ENCODE measurements at regions not wholly inside any gene's neighbourhood (a gene's known extent, or its start where the extent isn't known, plus 50 kb on each side); places are given as distances from the start of the nearest gene placed in this dataset.

DNA sequence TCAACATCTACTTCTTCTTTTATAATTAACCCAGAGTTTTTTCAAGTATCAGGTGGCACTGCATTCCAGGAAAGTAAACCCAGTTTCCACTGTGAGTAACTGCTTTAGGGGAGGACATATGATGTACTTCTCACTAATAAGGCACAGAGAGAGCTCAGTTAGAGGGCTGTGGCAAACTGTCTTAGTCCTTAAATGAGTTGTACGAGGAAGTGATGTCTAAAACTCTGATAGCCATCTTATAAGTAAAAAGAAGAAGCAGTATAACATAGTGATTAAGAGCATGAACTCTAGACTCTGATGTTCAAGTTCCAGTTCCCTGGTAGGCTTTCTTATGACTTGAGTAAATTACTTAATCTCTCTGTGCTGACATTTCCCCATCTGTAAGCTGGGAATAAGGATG, 58.7 kb upstream of the PTGS2 start:
- WGBS, 2 donors: 41 to 61% methylated on average over 1 of the region's 1 CpG
- Histone ChIP-seq H3K9me3 (no peaks in the 10 kb centered on the region), H3K27me3 (no peaks in the 10 kb centered on the region), H3K36me3 (no peaks in the 10 kb centered on the region), H3K27ac (no peak overlapping the region), H3K4me1 (no peaks in the 10 kb centered on the region), H3K4me3 (no peak overlapping the region)
- DNase-seq (no peak), FAIRE-seq (no peak), ATAC-seq (no peak)
- TF ChIP-seq, protein P1, sequence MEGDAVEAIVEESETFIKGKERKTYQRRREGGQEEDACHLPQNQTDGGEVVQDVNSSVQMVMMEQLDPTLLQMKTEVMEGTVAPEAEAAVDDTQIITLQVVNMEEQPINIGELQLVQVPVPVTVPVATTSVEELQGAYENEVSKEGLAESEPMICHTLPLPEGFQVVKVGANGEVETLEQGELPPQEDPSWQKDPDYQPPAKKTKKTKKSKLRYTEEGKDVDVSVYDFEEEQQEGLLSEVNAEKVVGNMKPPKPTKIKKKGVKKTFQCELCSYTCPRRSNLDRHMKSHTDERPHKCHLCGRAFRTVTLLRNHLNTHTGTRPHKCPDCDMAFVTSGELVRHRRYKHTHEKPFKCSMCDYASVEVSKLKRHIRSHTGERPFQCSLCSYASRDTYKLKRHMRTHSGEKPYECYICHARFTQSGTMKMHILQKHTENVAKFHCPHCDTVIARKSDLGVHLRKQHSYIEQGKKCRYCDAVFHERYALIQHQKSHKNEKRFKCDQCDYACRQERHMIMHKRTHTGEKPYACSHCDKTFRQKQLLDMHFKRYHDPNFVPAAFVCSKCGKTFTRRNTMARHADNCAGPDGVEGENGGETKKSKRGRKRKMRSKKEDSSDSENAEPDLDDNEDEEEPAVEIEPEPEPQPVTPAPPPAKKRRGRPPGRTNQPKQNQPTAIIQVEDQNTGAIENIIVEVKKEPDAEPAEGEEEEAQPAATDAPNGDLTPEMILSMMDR (IDR thresholded peaks at IDR 0.05): no peak
- intact Hi-C loops (cut with DNase I): no loop called here

DNA sequence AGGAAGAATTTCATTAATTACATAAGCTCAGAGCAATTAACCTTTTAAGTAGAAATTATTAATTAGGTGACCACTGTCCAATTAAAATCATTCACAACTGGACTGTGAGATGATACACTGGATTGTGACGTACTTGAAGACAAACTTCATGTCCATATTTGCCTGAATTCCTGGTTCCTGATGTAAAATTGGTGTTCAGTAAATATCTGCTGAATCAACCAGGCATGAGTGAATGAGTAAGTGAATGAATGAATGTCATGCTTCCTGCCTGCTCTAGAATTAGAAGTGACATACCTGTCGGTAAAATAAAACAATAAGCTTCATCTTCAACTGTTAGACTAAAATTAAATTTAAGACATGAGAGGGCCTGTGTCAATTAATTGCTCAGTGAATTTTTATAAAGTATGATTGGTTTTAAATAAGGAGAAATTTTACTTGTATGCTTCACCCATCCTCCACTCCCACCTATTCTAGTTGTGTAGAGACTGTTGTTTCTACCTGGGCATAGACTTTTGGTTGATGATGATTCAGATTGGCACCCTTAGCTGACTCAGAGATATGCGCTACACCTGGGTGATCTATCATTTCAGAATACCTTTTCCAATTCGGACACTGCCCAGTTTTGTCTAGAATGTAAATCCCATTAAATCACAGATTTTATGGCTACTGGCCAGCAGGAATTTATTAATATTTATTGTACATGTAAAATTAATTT, 56.9 kb upstream of the PTGS2 start:
- Histone ChIP-seq H3K27me3 (no peaks in the 10 kb centered on the region), H3K9me3 (no peaks in the 10 kb centered on the region), H3K4me1 (no peaks in the 10 kb centered on the region), H3K27ac (no peak overlapping the region), H3K36me3 (no peaks in the 10 kb centered on the region), H3K4me3 (no peak overlapping the region)
- FAIRE-seq: no peak
- WGBS, 2 donors: 75 to 83% methylated on average over 4 of the region's 4 CpGs
- TF ChIP-seq, protein P1 (IDR thresholded peaks at IDR 0.05): no peak
- ATAC-seq: no peak
- DNase-seq: no peak
- intact Hi-C loops (cut with DNase I): no loop called here

DNA sequence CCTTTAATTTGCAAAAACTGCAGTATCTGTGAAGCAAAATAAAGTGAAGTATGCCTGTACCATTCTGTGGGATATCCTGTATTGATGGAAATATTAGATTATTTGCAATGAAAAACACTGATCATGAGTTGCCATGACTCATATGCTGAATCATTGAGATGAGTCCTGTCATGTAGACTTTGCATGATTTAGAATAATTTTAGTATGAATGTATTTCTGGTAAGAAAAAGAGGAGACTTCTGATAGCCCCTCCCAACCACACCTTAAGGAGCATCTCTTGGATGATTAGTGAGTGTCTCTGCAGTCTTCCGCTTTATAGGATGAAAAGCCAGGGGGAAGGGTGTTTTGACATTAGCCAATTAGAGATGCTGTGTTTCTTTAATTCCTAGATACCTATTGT, 55.2 kb upstream of the PTGS2 start:
- Histone ChIP-seq H3K4me3 (no peak overlapping the region), H3K27ac (no peak overlapping the region), H3K4me1 (no peaks in the 10 kb centered on the region), H3K36me3 (no peaks in the 10 kb centered on the region), H3K27me3 (no peaks in the 10 kb centered on the region), H3K9me3 (no peaks in the 10 kb centered on the region)
- WGBS, 2 donors: 96 to 100% methylated on average over 1 of the region's 1 CpG
- DNase-seq (no peak), FAIRE-seq (no peak), ATAC-seq (no peak)
- TF ChIP-seq, protein P1 (IDR thresholded peaks at IDR 0.05): no peak
- intact Hi-C loops (cut with DNase I): no loop called here

DNA sequence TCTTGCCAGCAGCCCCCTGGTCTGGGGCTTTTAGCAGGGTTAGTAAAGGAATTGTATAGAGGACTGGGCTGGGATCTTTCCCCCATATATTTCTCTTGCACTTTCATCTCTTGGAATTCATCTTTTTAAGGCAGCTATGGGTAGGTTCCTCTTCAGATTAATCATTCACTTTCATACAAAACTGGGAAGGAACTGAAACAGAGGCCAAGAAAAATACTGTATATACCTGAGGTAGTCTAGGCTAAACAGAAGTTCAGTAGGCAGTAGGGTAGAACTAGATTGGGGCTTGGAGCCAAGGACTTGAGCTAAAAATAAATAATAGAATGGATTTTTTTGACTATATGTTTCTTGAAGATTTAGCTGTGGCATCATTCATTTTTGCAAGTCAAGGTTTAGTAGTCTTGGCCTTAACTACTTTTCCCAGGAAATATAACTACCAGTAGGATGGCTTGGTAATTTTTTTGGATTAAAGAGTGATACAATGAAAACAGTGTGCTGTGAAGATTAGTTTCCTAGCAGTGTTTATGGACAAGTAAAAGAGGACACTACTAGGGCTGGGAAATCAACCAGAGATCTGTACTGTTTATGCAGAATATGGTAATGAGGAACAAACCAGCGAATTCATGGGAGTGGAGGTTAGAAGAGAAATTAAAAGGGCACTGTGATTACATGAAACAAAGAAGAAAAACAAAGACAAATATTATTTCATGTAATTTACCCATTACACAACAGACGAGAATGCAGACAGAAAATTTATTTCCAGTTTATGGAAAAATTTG, 50.9 kb upstream of the PTGS2 start:
- Histone ChIP-seq H3K27me3 (no peaks in the 10 kb centered on the region), H3K27ac (no peak overlapping the region), H3K9me3 (no peaks in the 10 kb centered on the region), H3K4me1 (no peaks in the 10 kb centered on the region), H3K36me3 (no peaks in the 10 kb centered on the region), H3K4me3 (no peak overlapping the region)
- intact Hi-C loops (cut with DNase I): no loop called here
- 40 to 63% methylated on average over 2 of the region's 2 CpGs for WGBS, 2 donors
- TF ChIP-seq, protein P1 (IDR thresholded peaks at IDR 0.05): no peak
- ATAC-seq (no peak), FAIRE-seq (no peak), DNase-seq (no peak)
